ENCODE measurements at regions not wholly inside any gene's neighbourhood (a gene's known extent, or its start where the extent isn't known, plus 50 kb on each side); places are given as distances from the start of the nearest gene placed in this dataset.
A peak's percentile ranks its signal among the peaks of the same experiment; 100 is the strongest.

DNA sequence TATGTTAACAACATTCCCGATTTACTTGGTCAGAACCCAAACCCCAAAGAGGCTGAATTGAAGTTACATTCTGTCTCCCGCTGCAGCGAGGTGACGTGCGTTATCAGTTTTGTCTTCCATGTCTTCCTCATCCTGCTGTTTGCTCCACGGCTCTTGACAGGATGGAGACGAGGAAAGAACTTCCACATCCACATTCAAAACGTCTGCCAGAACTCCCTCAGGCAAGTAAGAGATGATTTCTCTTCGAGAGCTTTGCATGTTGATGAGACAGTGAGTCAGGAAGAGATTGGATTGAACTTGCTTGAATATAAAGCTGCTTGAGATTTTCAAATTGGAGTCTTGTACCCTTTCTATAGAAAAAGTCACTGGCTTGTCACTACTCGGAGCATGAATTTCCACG lies 242.6 kb downstream of the AUH start:
- H3K27ac ChIP-seq (ENCODE audit: low read depth, low read length) = no peak overlapping the region

More for the DNA sequence above, 242.6 kb downstream of the AUH start:
- no peak overlapping the region for H4K8ac ChIP-seq (ENCODE audit: extremely low read depth, insufficient read depth, low read length)
- no peak overlapping the region for H2BK5ac ChIP-seq (ENCODE audit: low read depth, low read length)
- H3K23me2 ChIP-seq (ENCODE audit: low read depth, low read length) = no peaks in the 10 kb centered on the region
- no peak overlapping the region for H3K23ac ChIP-seq (ENCODE audit: insufficient read length)
- no peak overlapping the region for H2BK120ac ChIP-seq (replicated peaks; ENCODE audit: low read depth, low read length)
- H2AK5ac ChIP-seq (ENCODE audit: low read depth, low read length) = no peak overlapping the region
- H2AFZ ChIP-seq (ENCODE audit: low read length) = 0 out of 2 replicates have a peak overlapping the region, but pooled peaks have one; percentile 3
- H2BK15ac ChIP-seq (ENCODE audit: low read length) = no peak overlapping the region
- no peak overlapping the region for H3K56ac ChIP-seq (replicated peaks; ENCODE audit: insufficient read length, low read depth, low read length)
- TF ChIP-seq JUND (IDR thresholded peaks at IDR 0.05; ENCODE audit: low read length) (no peak), POLR2AphosphoS5 (IDR thresholded peaks at IDR 0.05; ENCODE audit: low read depth, low read length) (no peak), CBX8 (IDR thresholded peaks at IDR 0.05; ENCODE audit: borderline replicate concordance, low read depth, low read length) (no peak), TEAD4 (IDR thresholded peaks at IDR 0.05; ENCODE audit: low read depth, low read length) (no peak), GTF2F1 (IDR thresholded peaks at IDR 0.05; ENCODE audit: borderline replicate concordance, low read depth, low read length) (no peak), CBX5 (IDR thresholded peaks at IDR 0.05; ENCODE audit: low read depth, low read length) (no peak), POLR2A (IDR thresholded peaks at IDR 0.05; ENCODE audit: control extremely low read depth in 1 of 2, low read depth in 2 of 2, low read length in 2 of 2) (no peak)
- no peak overlapping the region for H3K4ac ChIP-seq (replicated peaks; ENCODE audit: insufficient read length, low read depth, low read length)
- DNase-seq (ENCODE audit: low read depth in 1 of 2, low spot score in 2 of 2) = no peak
- H3K14ac ChIP-seq (ENCODE audit: insufficient read length) = no peak overlapping the region
- peak; percentile 78 for FAIRE-seq
- H3K18ac ChIP-seq (ENCODE audit: extremely low read depth, low read length) = no peak overlapping the region
- H3K27me3 ChIP-seq (replicated peaks in 1 of 4; ENCODE audit: control insufficient read depth in 3 of 4, extremely low read depth in 1 of 4, insufficient read depth in 3 of 4, low read length in 3 of 4) = no peaks in the 10 kb centered on the region; a peak in 2 of 7 replicates
- no peak overlapping the region for H4K91ac ChIP-seq (replicated peaks; ENCODE audit: insufficient read length, low read length)
- CTCF ChIA-PET (ENCODE audit: partially characterized antibody) = no interaction called here
- H4K20me1 ChIP-seq (replicated peaks in 1 of 2; ENCODE audit: control insufficient read depth in 1 of 2, insufficient read depth in 2 of 2, low read length in 2 of 2) = no peaks in the 10 kb centered on the region
- no peak overlapping the region for H4K5ac ChIP-seq (ENCODE audit: insufficient read length, low read depth, low read length)
- no peaks in the 10 kb centered on the region; a peak in 2 of 4 replicates for H3K9me3 ChIP-seq (ENCODE audit: insufficient read depth in 2 of 2, low read depth in 1 of 2, low read length in 1 of 2)
- no peak overlapping the region for H2BK20ac ChIP-seq (ENCODE audit: low read length)
- H3K79me1 ChIP-seq (ENCODE audit: low read depth, low read length) = no peaks in the 10 kb centered on the region
- H3K79me2 ChIP-seq (ENCODE audit: control insufficient read depth in 1 of 2, insufficient read depth in 2 of 2, low read length in 2 of 2) = no peaks in the 10 kb centered on the region
- peak overlapping the region in 1 of 2 experiments; percentile 44; a peak in 1 of 4 replicates for H3K4me2 ChIP-seq (ENCODE audit: insufficient read depth in 1 of 2, low read depth in 2 of 2, low read length in 2 of 2)
- H3K4me3 ChIP-seq (ENCODE audit: extremely low read depth in 1 of 4, insufficient read depth in 2 of 4, low read depth in 3 of 4, low read length in 4 of 4) = no peak overlapping the region
- H3K9ac ChIP-seq (replicated peaks in 1 of 4; ENCODE audit: extremely low read depth in 1 of 4, low read depth in 3 of 4, low read length in 3 of 4) = no peak overlapping the region
- 83% methylated on average over 11 of the region's 11 CpGs; no CpG with 5 or more reads in 1 of the 2 experiments for WGBS, 2 experiments (ENCODE audit: extremely low coverage in 1 of 2, insufficient coverage in 1 of 2, insufficient read length in 1 of 2, insufficient replicate concordance in 2 of 2, low coverage in 1 of 2, low lambda C conversion rate in 2 of 2, missing lambda C conversion rate in 1 of 2)
- no peaks in the 10 kb centered on the region for H3K36me3 ChIP-seq (ENCODE audit: control insufficient read depth in 2 of 4, insufficient read depth in 4 of 4, low read length in 3 of 4)
- POLR2A ChIA-PET (ENCODE audit: partially characterized antibody) = no interaction called here
- H3K4me1 ChIP-seq (replicated peaks in 1 of 4; ENCODE audit: control insufficient read depth in 3 of 4, insufficient read depth in 4 of 4, low read length in 3 of 4) = peaks cover 4 to 6% (median 5%) of the 10 kb centered on the region in 4 experiments; a peak in 6 of 7 replicates
- no peak overlapping the region for H2BK12ac ChIP-seq (ENCODE audit: low read depth, low read length)
